ENCODE measurements at regions not wholly inside any gene's neighbourhood (a gene's known extent, or its start where the extent isn't known, plus 50 kb on each side); places are given as distances from the start of the nearest gene placed in this dataset.

DNA sequence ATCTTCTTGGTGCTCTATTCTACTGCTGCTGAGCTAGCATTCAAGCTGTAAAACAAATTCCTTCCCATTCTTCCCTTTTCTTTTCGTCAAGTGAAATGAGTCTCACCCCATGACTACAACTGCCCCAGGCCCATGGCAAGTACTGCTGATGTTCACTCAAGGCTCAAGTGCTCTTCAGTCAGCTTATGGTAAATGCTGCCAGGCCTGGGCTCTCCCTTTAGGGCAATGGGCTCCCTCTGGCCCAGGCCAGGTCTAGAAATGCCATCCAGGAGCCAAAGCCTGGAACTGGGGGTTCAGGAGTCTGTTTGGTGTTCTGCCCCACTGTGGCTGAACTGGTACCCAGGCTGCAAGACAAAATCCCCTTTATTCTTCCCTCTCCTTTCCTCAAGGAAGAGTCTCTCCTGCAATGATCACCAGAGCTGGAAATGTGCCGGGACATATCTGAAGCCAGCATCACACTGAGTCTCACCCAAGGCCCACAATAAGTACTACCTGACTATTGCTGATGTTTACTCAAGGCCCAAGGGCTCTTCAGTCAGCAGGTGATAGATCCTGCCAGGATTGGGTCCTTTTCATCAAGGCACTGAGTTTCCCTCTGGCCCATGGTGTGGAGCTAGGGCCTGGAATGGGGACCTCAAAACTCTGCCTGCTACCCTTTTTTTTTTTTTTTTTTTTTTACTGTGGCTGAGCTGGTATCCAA is 205.0 kb upstream of the STAC start:
- TF ChIP-seq TOX (CRISPR knock-in tag; IDR thresholded peaks at IDR 0.05; ENCODE audit: borderline replicate concordance) (no peak), SNAI2 (CRISPR knock-in tag; IDR thresholded peaks at IDR 0.05) (no peak), PPARA (CRISPR knock-in tag; IDR thresholded peaks at IDR 0.05; ENCODE audit: borderline replicate concordance) (no peak), ZNF70 (CRISPR knock-in tag; IDR thresholded peaks at IDR 0.05) (no peak)
